WTC11 (cell line): ENCODE measurements at regions not wholly inside any gene's neighbourhood (a gene's known extent, or its start where the extent isn't known, plus 50 kb on each side); places are given as distances from the start of the nearest gene placed in this dataset.

Source experiments
- ARID4B ChIP-seq: sonication (generic); formaldehyde crosslinking; IDR thresholded peaks from 2 replicates; pipeline ENCODE4 v1.8.0; 2023; ENCODE audit warnings: missing genetic modification reagents, mild to moderate bottlenecking, borderline replicate concordance
- SMAD3 ChIP-seq: sonication (generic); formaldehyde crosslinking; IDR thresholded peaks from 2 replicates; pipeline ENCODE4 v1.8.0; 2022; ENCODE audit warnings: missing genetic modification reagents, mild to moderate bottlenecking, borderline replicate concordance
- TF ChIP-seq, protein P1 (sequence below): fragments of 200-600 bp; IDR thresholded peaks from 2 replicates; pipeline ENCODE4 v1.8.0; 2022; ENCODE audit warnings: antibody characterized with exemption
- TF ChIP-seq, protein P2 (sequence below): sonication (generic); formaldehyde crosslinking; IDR thresholded peaks from 2 replicates; pipeline ENCODE4 v1.8.1; 2023; ENCODE audit warnings: mild to moderate bottlenecking, missing genetic modification reagents, borderline replicate concordance

DNA sequence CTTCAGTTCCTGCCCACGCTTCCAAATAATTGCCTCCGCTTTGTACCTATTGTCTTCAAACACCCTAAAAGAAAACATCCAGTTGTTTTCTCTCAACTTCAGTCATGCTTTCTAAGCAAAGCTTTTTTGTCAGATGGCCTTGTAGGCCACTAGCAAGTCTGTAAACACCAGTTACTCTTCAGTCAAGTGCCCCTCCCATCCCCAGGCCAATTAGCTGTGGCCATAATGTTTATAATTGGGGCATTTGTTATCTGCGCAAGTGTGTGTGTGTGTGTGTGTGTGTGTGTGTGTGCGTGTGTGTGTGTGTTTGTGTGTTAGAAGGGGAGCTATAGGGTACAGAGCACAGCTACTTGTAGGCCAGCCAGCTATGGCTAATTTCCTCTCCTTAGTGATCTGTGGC lies 272.4 kb upstream of the MARCKS start:
- TF ChIP-seq, protein P1, sequence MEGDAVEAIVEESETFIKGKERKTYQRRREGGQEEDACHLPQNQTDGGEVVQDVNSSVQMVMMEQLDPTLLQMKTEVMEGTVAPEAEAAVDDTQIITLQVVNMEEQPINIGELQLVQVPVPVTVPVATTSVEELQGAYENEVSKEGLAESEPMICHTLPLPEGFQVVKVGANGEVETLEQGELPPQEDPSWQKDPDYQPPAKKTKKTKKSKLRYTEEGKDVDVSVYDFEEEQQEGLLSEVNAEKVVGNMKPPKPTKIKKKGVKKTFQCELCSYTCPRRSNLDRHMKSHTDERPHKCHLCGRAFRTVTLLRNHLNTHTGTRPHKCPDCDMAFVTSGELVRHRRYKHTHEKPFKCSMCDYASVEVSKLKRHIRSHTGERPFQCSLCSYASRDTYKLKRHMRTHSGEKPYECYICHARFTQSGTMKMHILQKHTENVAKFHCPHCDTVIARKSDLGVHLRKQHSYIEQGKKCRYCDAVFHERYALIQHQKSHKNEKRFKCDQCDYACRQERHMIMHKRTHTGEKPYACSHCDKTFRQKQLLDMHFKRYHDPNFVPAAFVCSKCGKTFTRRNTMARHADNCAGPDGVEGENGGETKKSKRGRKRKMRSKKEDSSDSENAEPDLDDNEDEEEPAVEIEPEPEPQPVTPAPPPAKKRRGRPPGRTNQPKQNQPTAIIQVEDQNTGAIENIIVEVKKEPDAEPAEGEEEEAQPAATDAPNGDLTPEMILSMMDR = no peak
- TF ChIP-seq, protein P2, sequence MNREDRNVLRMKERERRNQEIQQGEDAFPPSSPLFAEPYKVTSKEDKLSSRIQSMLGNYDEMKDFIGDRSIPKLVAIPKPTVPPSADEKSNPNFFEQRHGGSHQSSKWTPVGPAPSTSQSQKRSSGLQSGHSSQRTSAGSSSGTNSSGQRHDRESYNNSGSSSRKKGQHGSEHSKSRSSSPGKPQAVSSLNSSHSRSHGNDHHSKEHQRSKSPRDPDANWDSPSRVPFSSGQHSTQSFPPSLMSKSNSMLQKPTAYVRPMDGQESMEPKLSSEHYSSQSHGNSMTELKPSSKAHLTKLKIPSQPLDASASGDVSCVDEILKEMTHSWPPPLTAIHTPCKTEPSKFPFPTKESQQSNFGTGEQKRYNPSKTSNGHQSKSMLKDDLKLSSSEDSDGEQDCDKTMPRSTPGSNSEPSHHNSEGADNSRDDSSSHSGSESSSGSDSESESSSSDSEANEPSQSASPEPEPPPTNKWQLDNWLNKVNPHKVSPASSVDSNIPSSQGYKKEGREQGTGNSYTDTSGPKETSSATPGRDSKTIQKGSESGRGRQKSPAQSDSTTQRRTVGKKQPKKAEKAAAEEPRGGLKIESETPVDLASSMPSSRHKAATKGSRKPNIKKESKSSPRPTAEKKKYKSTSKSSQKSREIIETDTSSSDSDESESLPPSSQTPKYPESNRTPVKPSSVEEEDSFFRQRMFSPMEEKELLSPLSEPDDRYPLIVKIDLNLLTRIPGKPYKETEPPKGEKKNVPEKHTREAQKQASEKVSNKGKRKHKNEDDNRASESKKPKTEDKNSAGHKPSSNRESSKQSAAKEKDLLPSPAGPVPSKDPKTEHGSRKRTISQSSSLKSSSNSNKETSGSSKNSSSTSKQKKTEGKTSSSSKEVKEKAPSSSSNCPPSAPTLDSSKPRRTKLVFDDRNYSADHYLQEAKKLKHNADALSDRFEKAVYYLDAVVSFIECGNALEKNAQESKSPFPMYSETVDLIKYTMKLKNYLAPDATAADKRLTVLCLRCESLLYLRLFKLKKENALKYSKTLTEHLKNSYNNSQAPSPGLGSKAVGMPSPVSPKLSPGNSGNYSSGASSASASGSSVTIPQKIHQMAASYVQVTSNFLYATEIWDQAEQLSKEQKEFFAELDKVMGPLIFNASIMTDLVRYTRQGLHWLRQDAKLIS = no peak
- TF ChIP-seq ARID4B (CRISPR knock-in tag) = no peak
- TF ChIP-seq SMAD3 (CRISPR knock-in tag) = no peak
